GM21367 (cell line): ENCODE measurements at regions not wholly inside any gene's neighbourhood (a gene's known extent, or its start where the extent isn't known, plus 50 kb on each side); places are given as distances from the start of the nearest gene placed in this dataset.

Experiments
- ATAC-seq: cut with Tn5 transposase; IDR thresholded peaks from one replicate; pipeline ENCODE4 v1.9.1; 2021; ENCODE audit not compliant: unreplicated experiment

GRCh38 chr18:40738321-40738880 lies 1216.6 kb upstream of the PIK3C3 start:
- no peak for ATAC-seq

- no peak for ATAC-seq
Measured at GRCh38 chr18:40708726-40709125, 1246.3 kb upstream of the PIK3C3 start.

GRCh38 chr18:40707797-40708196 lies 1247.2 kb upstream of the PIK3C3 start:
- ATAC-seq, result no peak

GRCh38 chr18:40698129-40698528 lies 1256.9 kb upstream of the PIK3C3 start:
- no peak for ATAC-seq

GRCh38 chr18:40695526-40695925 lies 1259.5 kb upstream of the PIK3C3 start:
- no peak for ATAC-seq

- no peak for ATAC-seq
Measured at GRCh38 chr18:40692871-40693270, 1262.2 kb upstream of the PIK3C3 start.

GRCh38 chr18:40690062-40690461 lies 1265.0 kb upstream of the PIK3C3 start:
- no peak for ATAC-seq

- no peak for ATAC-seq
Measured at GRCh38 chr18:40687399-40687798, 1267.6 kb upstream of the PIK3C3 start.

- ATAC-seq, result no peak
Measured at GRCh38 chr18:40686836-40687235, 1268.2 kb upstream of the PIK3C3 start.

- no peak for ATAC-seq
Measured at GRCh38 chr18:40685219-40685618, 1269.8 kb upstream of the PIK3C3 start.

- ATAC-seq, result no peak
Measured at GRCh38 chr18:40678318-40678717, 1276.7 kb upstream of the PIK3C3 start.

GRCh38 chr18:40676668-40677067 lies 1278.4 kb upstream of the PIK3C3 start:
- no peak for ATAC-seq

- ATAC-seq, result no peak
Measured at GRCh38 chr18:40673150-40673549, 1281.9 kb upstream of the PIK3C3 start.

- no peak for ATAC-seq
Measured at GRCh38 chr18:40672590-40672989, 1282.4 kb upstream of the PIK3C3 start.

GRCh38 chr18:40670668-40671375 lies 1284.2 kb upstream of the PIK3C3 start:
- no peak for ATAC-seq

- no peak for ATAC-seq
Measured at GRCh38 chr18:40662898-40663437, 1292.1 kb upstream of the PIK3C3 start.

GRCh38 chr18:40653682-40654081 lies 1301.4 kb upstream of the PIK3C3 start:
- no peak for ATAC-seq

GRCh38 chr18:40652321-40652720 lies 1302.7 kb upstream of the PIK3C3 start:
- ATAC-seq, result no peak

GRCh38 chr18:40651163-40651562 lies 1303.9 kb upstream of the PIK3C3 start:
- no peak for ATAC-seq

GRCh38 chr18:40642692-40643229 lies 1312.3 kb upstream of the PIK3C3 start:
- ATAC-seq, result no peak

GRCh38 chr18:40631319-40631718 lies 1323.7 kb upstream of the PIK3C3 start:
- ATAC-seq, result no peak

- no peak for ATAC-seq
Measured at GRCh38 chr18:40630496-40630895, 1324.5 kb upstream of the PIK3C3 start.
